Cardiac muscle cell (in vitro differentiated cells and primary cell): ENCODE measurements at regions not wholly inside any gene's neighbourhood (a gene's known extent, or its start where the extent isn't known, plus 50 kb on each side); places are given as distances from the start of the nearest gene placed in this dataset.
"Not testable (repeated sequence)": the region's sequence is repeated elsewhere in the genome, so short reads cannot be mapped to it uniquely, and the experiment has no call there.

Source experiments
- DNase-seq, 2 donors: peaks; one replicate each; pipeline versions ENCODE4 v3.0.0 to v3.0.0-alpha.2; 2010 to 2017; ENCODE audit warnings: low read depth in 1 of 2, low spot score in 1 of 2
- H3K27ac ChIP-seq: fragments of 200-600 bp; sonication (generic); 2 replicates; pipeline ENCODE4 v1.5.1; 2016
- H3K27me3 ChIP-seq: fragments of 200-600 bp; sonication (generic); 2 replicates; pipeline ENCODE4 v1.6.0; 2016; ENCODE audit warnings: control low read depth
- H3K36me3 ChIP-seq: fragments of 200-600 bp; sonication (generic); 2 replicates; pipeline ENCODE4 v1.5.1; 2016; ENCODE audit warnings: control low read depth
- H3K4me1 ChIP-seq: fragments of 200-600 bp; sonication (generic); 2 replicates; pipeline ENCODE4 v1.8.1; 2017; ENCODE audit warnings: low read depth, mild to moderate bottlenecking, mixed run types
- H3K4me3 ChIP-seq: fragments of 200-600 bp; sonication (generic); 2 replicates; pipeline ENCODE4 v1.5.1; 2016; ENCODE audit warnings: mild to moderate bottlenecking
- H3K9me3 ChIP-seq: fragments of 200-600 bp; sonication (generic); 2 replicates; pipeline ENCODE4 v1.5.1; 2017; ENCODE audit warnings: low read depth, mild to moderate bottlenecking, control low read depth
- TF ChIP-seq, protein P1 (sequence below): IDR thresholded peaks from 2 replicates; pipeline ENCODE4 v1.5.1; 2012; ENCODE audit warnings: low read depth, mild to moderate bottlenecking, low read length

- TF ChIP-seq, protein P1, sequence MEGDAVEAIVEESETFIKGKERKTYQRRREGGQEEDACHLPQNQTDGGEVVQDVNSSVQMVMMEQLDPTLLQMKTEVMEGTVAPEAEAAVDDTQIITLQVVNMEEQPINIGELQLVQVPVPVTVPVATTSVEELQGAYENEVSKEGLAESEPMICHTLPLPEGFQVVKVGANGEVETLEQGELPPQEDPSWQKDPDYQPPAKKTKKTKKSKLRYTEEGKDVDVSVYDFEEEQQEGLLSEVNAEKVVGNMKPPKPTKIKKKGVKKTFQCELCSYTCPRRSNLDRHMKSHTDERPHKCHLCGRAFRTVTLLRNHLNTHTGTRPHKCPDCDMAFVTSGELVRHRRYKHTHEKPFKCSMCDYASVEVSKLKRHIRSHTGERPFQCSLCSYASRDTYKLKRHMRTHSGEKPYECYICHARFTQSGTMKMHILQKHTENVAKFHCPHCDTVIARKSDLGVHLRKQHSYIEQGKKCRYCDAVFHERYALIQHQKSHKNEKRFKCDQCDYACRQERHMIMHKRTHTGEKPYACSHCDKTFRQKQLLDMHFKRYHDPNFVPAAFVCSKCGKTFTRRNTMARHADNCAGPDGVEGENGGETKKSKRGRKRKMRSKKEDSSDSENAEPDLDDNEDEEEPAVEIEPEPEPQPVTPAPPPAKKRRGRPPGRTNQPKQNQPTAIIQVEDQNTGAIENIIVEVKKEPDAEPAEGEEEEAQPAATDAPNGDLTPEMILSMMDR: no peak
- Histone ChIP-seq H3K4me3 (no peak overlapping the region), H3K27me3 (no peaks in the 10 kb centered on the region), H3K36me3 (no peaks in the 10 kb centered on the region), H3K9me3 (no peaks in the 10 kb centered on the region), H3K27ac (no peak overlapping the region), H3K4me1 (peaks cover 3% of the 10 kb centered on the region)
- DNase-seq: no peak
These were observed 56.8 kb upstream of the ALX4 start for GRCh38 chr11:44366741-44367140.

- no peak overlapping the region for H3K4me3 ChIP-seq
- H3K27ac ChIP-seq: no peak overlapping the region
- H3K27me3 ChIP-seq: no peaks in the 10 kb centered on the region
- H3K9me3 ChIP-seq: no peaks in the 10 kb centered on the region
- TF ChIP-seq, protein P1: no peak
- no peak for DNase-seq
- H3K4me1 ChIP-seq: peaks cover 3% of the 10 kb centered on the region
- no peaks in the 10 kb centered on the region for H3K36me3 ChIP-seq
These were observed 57.5 kb upstream of the ALX4 start for GRCh38 chr11:44367452-44367851.

DNA sequence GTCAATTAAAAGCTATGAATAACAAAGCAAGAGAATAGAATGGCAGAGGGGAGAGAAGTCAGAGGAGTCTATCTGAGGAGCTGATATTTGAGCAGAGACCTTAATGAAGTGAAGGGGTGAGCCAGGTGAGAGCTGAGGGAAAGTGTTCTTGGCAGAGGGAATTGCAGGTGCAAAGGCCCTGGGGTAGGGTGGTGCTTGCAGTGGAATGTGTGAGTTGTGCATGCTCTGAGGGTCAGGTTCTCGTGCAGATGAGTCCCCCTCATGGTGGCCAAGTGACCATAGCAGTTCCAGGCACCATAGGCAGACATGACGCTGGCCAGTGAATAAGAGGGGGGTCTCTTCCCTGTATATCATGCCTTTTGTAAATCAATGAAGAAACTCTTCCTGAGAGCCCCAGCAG is 58.9 kb upstream of the ALX4 start:
- DNase-seq: no peak
- no peaks in the 10 kb centered on the region for H3K27me3 ChIP-seq
- no peak overlapping the region for H3K4me3 ChIP-seq
- no peaks in the 10 kb centered on the region for H3K36me3 ChIP-seq
- TF ChIP-seq, protein P1: no peak
- no peaks in the 10 kb centered on the region for H3K9me3 ChIP-seq
- H3K27ac ChIP-seq: no peak overlapping the region
- peaks cover 3% of the 10 kb centered on the region for H3K4me1 ChIP-seq

DNA sequence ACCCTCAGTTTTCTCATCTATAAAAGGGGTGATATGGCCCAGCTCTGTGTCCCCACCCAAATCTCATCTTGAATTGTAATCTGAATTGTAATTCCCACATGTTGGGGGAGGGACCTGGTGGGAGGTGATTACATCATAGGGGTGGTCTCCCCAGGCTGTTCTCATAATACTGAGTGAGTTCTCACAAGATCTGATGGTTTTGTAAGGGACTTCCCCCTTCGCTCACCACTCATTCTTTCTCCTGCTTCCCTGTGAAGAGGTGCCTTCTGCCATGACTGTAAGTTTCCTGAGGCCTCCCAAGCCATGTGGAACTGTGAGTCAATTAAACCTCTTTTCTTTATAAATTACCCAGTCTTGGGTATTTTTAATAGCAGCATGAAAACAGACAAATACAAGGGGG is 61.1 kb upstream of the ALX4 start:
- not testable (repeated sequence) for H3K27me3 ChIP-seq, H3K4me3 ChIP-seq, H3K36me3 ChIP-seq, H3K4me1 ChIP-seq, DNase-seq, H3K9me3 ChIP-seq, H3K27ac ChIP-seq

GRCh38 chr11:44371706-44372105 is 61.8 kb upstream of the ALX4 start:
- no peaks in the 10 kb centered on the region for H3K9me3 ChIP-seq
- no peak overlapping the region for H3K27ac ChIP-seq
- no peak overlapping the region for H3K4me3 ChIP-seq
- no peaks in the 10 kb centered on the region for H3K27me3 ChIP-seq
- TF ChIP-seq, protein P1: no peak
- no peaks in the 10 kb centered on the region for H3K36me3 ChIP-seq
- H3K4me1 ChIP-seq: no peaks in the 10 kb centered on the region
- DNase-seq: no peak

DNA sequence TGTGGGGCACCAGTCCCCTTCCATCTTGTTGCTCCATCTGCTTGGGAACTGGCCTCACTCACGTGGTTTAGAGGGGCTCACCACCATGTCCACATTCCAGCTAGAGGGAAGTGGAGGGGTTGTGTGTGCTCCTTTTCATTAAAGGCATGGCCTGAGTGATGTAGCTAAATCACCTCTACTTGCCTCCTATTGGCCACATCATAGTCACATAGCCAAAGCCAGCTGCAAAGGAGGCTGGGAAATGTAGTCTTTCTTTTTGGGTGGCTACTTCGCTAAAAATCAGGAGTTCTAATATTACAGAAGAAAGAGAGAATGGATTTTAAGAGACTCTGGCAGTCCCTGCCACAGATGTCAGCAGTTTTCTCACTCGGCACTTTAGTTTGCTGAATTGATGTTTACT is 63.0 kb upstream of the ALX4 start:
- no peak for DNase-seq
- no peaks in the 10 kb centered on the region for H3K27me3 ChIP-seq
- no peak overlapping the region for H3K4me3 ChIP-seq
- no peaks in the 10 kb centered on the region for H3K36me3 ChIP-seq
- TF ChIP-seq, protein P1: no peak
- H3K27ac ChIP-seq: no peak overlapping the region
- no peaks in the 10 kb centered on the region for H3K9me3 ChIP-seq
- H3K4me1 ChIP-seq: no peaks in the 10 kb centered on the region
